ENCODE measurements at regions not wholly inside any gene's neighbourhood (a gene's known extent, or its start where the extent isn't known, plus 50 kb on each side); places are given as distances from the start of the nearest gene placed in this dataset.

GRCh38 chr14:104428860-104429259, 150.7 kb upstream of the C14orf180 start:
- TF ChIP-seq CTCF (IDR thresholded peaks at IDR 0.05) (no peak), ETV6 (CRISPR knock-in tag; IDR thresholded peaks at IDR 0.05) (no peak), ATF6 (CRISPR knock-in tag; IDR thresholded peaks at IDR 0.05) (no peak), FOXP4 (CRISPR knock-in tag; IDR thresholded peaks at IDR 0.05) (no peak), NR3C1 (CRISPR knock-in tag; conservative IDR thresholded peaks at IDR 0.05; ENCODE audit: low read depth) (no peak), E2F1 (CRISPR knock-in tag; IDR thresholded peaks at IDR 0.05) (no peak), SOX15 (CRISPR knock-in tag; IDR thresholded peaks at IDR 0.05) (no peak), ARID4B (CRISPR knock-in tag; IDR thresholded peaks at IDR 0.05; ENCODE audit: borderline replicate concordance) (no peak), ZNF396 (CRISPR knock-in tag; IDR thresholded peaks at IDR 0.05; ENCODE audit: borderline replicate concordance) (no peak), RELA (CRISPR knock-in tag; IDR thresholded peaks at IDR 0.05; ENCODE audit: borderline replicate concordance) (no peak), CREM (CRISPR knock-in tag; IDR thresholded peaks at IDR 0.05) (no peak), ESRRA (CRISPR knock-in tag; IDR thresholded peaks at IDR 0.05; ENCODE audit: borderline replicate concordance) (no peak), NFYB (CRISPR knock-in tag; conservative IDR thresholded peaks at IDR 0.05; ENCODE audit: low read depth) (no peak)

Data from WTC11 (cell line).